ENCODE measurements at regions not wholly inside any gene's neighbourhood (a gene's known extent, or its start where the extent isn't known, plus 50 kb on each side); places are given as distances from the start of the nearest gene placed in this dataset.

DNA sequence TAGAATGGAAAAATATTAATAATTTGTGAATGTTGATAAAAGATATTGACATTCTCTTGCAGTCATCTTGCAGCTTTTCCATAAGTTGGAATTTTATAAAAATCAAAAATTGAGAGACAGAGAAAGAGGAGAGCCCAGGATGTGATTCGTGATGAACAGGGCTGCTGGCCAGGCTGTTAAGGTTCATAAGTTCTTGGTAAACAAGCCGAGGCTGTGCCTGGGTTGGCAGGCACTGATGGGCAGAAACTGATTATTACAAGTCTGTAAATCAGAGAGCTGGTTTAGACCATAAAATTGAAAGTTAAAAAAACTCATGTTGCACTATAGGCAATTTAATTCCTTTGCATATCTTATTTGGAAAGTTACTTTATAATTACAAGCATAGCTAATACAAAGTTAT lies 533.7 kb downstream of the HAPSTR1 start:
- no peak for TF ChIP-seq EZH2 (IDR thresholded peaks at IDR 0.05; ENCODE audit: insufficient read depth, poor library complexity, severe bottlenecking)
- TF ChIP-seq EZH2phosphoT487 (IDR thresholded peaks at IDR 0.05; ENCODE audit: insufficient read depth, low read depth) = no peak
